Urothelium cell line (cell line): ENCODE measurements at regions not wholly inside any gene's neighbourhood (a gene's known extent, or its start where the extent isn't known, plus 50 kb on each side); places are given as distances from the start of the nearest gene placed in this dataset.
A peak's percentile ranks its signal among the peaks of the same experiment; 100 is the strongest.
"Not testable (repeated sequence)": the region's sequence is repeated elsewhere in the genome, so short reads cannot be mapped to it uniquely, and the experiment has no call there.

Source experiments
- DNase-seq: peaks from one replicate; pipeline ENCODE4 v3.0.0; 2011; ENCODE audit warnings: low spot score, mixed read lengths
- FAIRE-seq: peaks from 2 replicates; lab custom pipeline; 2011; peaks lifted over from hg19 to GRCh38; lab: Jason Lieb, UNC

DNA sequence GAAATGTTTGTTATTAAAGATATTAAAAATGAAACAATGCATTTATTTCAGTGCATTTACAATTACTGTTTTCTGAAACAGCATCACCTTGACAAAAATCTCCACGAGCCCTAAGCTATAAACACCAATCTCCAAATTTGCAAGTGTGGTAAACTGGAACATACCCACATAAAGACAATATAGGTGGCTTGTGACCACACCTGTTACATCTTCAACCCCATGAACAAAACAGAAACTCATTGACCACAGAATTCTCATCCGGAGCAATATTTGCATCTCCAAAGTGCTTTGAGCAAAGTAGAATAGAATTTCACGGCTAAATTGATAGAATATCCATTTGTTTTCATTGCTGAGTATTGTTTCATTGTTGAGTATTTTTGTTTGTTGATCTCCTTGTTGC, 375.2 kb upstream of the FLRT2 start:
- DNase-seq (no peak), FAIRE-seq (no peak)

DNA sequence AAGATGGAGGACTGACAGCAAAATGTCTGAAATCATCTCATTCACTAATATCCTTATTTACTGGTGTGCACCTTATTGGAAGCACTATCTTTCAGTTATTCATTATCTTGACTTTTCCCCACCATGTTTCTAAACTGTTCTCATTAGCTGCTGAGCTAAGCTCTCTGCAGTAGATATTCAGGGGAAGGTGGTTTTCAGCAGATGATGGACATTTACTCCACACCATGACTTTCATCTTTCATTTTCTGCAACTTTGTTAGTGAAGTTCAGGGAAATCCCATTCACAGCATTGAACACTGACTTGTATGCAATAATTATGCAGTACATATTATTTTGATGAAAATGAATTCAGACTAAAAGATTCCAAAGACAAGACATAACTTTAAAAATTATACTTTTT, 373.6 kb upstream of the FLRT2 start:
- no peak for DNase-seq
- FAIRE-seq = no peak

DNA sequence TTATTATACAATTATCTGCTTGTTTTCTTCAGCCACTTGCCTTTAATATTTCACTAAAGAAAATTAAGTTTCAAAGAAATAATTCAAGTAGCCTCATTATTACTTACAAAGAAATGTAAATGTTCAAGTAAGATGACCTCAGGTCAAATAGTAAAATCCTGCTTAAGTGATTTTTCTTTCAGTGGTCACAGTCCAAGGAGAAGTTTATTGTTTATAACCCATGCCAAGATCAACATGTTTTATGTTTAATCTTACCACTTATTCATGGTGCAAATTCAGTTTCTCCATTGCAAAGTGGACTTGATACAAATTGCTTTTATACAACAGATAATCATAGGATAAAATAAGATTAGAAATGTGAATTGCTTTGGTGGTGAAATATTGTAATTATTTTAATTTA, 370.2 kb upstream of the FLRT2 start:
- FAIRE-seq = no peak

DNA sequence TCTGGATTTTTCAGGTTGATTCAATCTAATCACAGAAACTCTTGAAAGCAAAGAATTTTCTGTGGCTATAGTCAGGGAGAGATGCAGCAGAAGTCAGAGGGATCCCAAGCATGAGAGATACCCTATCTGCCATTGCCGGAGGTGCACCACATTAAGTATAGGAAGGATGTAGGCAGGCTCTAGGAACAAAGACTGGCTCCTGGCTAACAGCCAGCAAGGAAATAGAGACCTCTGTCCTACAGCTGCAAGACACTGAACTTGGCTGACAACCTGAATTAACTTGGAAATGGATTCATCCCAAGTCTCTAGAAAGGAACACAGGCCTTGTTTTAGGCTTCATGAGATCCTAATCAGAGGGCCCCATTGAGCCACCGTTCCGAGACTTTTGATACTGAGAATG, 364.9 kb upstream of the FLRT2 start:
- FAIRE-seq (no peak), DNase-seq (no peak)

More for the DNA sequence above, 370.2 kb upstream of the FLRT2 start:
- DNase-seq = no peak

DNA sequence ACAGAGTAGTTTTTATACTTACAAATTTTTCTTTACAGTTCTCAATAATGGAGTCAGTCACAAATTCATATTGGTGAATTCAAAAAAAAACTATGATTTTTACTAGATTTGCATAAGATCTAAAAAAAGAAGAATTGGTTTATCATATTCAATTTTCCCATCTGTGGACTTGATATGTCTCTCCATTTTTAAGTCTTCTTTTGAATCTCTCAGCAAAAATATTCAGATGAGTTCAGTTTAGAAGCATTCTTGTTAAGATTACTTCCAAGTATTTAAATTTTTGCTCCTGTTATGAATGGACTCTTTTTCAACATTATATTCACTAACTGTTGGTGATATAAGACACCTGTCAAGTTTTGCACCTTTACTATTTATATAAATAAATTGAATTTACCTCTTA, 360.6 kb upstream of the FLRT2 start:
- DNase-seq = no peak
- no peak for FAIRE-seq

DNA sequence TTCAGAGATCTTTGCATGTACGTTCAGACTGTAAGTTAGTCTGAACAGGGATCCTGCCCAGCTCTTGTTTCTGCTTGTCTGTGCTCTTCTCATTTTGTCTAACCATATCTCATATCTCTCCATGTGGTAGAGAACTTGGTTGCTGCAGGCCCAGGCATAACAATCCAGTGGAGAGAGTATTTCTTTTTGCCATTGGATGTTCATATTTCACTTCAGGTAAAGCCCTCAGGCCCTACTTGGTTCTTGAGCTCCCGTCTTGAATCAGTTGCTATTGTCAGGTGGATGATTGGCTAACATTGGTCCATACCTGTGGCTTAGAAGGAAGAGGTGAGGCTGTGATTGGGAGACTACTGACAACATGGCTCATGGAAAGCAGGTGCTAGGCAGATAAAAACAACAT, 357.7 kb upstream of the FLRT2 start:
- FAIRE-seq = no peak
- DNase-seq = no peak

DNA sequence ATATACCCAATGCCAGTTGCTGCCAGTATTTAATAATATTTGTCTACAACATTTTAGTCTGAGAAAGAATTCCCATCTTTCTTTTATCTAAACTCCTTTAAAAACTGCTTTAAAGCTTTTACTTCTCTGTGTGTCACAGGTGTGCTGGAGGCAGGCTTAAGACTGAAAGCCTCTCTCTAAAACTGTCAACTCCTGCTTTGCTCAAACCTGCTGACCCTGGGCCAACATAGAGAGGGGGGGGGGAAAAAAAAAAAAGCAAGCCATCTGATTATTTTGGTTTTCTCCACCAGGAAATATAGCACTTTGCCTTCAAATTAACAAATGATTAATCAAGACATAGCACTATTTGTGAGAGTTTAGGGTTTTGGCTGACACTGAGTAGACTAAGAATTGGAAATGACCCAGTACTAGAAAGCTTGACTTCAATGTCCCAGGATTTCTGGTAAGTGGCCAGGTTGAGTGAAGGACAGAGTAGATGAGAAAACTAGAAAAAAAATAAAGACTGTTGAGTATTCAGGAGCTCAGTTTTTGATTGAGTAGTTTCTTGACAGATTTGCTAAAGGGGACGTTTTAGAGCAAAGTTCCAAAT, 357.0 kb upstream of the FLRT2 start:
- FAIRE-seq (no peak), DNase-seq (no peak)

DNA sequence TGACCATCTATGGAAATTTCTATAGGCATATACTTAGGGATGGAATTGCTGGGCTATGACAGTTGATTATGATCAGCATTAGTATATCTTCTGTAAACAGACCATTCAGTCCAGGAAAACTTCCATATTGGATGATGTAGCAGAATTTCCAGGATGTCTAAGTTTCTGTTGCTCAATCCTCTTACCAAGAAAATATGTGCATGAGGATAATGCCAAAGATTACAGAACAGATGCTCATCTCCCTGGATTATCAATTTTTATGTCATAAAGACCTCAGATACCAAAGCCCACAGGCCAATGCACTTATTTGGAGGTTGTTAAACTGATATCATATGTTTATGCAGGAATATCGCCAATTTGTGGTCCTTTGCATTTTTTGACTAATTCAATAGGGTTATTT, 354.4 kb upstream of the FLRT2 start:
- DNase-seq = no peak
- no peak for FAIRE-seq

DNA sequence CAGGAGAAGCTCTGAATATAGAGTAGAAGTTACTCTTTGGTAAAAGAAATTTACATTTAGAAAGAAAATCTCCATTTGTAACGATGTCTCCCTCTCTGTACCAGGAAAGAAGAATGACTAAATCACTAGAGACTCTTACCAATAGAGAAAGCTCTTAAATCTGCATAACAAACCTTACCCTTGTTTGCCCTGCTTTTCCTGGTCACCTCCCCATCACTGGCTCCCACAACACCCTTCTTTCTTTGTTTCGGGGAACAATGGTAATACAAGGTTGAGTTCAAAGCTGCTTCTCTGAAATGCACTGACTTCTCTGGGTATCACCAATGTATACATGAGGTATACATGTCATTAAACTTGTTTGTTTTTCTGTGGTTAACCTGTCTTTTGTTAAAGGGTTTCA, 351.1 kb upstream of the FLRT2 start:
- no peak for FAIRE-seq
- no peak for DNase-seq

DNA sequence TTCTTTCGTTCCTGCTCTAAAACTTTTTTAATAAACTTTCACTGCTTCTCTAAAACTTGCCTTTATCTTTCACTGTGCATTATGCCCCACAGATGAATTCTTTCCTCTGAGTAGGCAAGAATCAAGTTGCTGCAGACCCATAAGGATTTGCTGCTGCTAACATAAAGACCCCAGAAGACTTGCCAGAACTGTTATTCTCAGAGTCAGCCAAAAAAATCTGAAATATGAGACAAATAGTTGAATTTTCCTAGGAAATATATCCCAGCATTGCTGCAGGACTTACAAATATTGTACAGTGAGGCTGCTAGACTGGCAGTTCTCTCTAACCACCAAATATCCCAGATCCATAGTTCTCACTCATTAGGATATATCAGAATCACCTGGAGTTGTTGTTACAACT, 349.1 kb upstream of the FLRT2 start:
- FAIRE-seq = no peak
- no peak for DNase-seq

DNA sequence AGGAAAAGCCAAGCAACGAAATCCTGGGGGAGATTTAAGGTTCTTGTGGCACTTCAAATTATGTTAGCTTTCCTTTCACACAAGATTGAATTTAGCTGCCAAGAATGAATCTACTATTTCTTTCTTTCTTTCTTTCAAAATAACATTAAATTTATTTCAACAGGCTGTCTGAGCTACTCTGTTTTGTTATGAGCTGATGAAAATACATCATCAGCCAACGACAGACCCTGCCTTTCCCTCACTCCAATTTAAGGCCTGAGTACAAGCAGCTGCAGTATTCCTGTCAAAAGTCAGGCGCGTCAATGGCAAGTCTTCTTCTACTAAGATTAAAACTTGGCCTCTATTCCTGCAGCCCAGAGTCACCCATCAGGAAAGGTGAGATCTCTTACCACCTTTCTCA, 347.7 kb upstream of the FLRT2 start:
- DNase-seq = no peak
- no peak for FAIRE-seq

DNA sequence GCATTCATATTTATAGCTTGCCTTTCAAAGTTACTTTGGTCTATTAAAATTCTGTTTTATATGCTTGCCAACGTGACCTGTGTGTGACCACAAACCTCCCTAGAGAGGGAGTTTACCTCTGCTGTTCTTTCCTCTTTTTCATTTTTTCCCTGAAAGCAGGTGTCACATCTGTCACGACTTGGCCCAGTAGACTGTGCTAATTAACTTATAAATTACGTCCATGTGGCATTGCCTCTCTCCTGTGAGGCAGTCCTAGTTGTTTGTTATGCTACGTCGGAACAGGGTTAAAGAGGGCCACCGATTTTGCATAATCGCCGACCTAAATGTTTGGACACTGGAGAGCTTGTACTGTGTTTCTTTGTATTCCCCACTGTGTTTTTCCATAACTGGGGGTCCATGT, 343.9 kb upstream of the FLRT2 start:
- FAIRE-seq (no peak), DNase-seq (no peak)

DNA sequence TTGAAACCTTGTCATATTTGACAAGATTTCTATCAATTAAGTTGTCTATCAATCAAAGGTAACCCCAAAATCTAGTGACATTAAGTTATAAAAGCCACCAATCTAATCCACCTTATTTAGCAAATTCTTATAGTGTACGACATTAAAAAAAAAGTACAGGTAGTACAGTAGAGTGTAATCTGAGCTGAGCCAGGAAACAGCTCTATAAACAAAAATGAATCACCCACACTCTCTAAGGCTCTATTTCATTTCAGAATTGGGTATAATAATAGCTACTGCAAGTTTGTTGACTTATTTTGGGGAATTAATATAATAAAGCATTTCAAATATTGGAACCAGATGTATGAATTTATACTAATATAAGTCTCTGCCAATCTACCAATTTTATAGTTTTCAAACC, 342.4 kb upstream of the FLRT2 start:
- DNase-seq = no peak
- FAIRE-seq = no peak

DNA sequence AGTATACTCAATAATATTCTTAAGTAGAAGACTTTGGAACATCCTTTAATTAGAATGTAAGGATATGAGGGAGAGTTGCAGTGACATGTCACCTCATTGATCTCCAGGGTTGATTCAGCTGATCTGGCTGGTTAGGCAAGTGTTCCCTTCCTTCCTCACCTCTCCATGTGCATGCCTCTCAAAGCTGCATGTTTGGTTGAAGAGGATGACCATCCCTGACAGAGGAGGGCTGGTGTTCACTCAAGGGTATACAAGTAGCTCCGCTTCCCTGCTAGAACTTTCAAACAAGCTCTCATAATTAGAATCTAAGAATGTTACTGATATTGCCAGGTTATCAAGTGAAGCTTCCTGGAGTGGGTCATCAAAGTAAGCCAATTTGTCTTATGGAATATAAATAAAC, 341.1 kb upstream of the FLRT2 start:
- no peak for FAIRE-seq
- DNase-seq = no peak

DNA sequence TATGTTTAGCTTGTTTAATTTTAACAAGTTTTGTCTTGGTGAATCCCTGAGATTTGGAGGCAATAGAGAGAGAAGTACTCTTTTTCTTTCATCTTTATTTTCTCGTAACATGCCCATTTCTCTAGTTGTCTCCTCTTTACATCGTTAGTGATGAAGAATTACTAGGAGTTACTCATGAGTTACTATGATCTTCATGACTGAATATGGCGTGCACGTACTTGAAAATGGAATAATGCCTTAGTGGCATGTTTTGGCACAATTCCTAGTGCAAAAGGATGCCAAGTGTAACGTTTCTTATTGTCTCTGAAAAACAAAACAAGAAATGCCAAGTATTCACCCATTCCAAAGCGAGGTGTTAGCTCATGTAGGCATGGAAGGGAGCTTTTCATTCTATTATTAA, 340.7 kb upstream of the FLRT2 start:
- not testable (repeated sequence) for DNase-seq, FAIRE-seq

DNA sequence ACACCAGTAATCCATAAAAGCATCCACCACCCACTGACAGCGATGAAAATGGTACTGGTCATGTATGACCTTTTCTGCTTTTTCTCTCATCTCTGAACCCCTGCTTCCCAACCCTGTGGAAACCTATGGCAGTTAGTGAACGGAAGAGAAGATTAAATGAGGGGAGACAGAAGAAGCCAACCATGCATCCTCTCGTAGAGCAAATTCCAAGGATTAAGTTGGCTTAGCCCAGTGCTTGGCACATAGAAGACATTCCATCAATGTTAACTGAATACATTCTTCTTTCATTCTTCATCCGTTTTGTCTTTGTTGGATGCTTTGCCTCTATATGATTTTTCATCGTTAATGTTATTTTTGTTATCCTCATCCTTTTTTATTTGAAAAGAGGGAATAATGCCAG, 339.7 kb upstream of the FLRT2 start:
- DNase-seq (no peak), FAIRE-seq (no peak)

DNA sequence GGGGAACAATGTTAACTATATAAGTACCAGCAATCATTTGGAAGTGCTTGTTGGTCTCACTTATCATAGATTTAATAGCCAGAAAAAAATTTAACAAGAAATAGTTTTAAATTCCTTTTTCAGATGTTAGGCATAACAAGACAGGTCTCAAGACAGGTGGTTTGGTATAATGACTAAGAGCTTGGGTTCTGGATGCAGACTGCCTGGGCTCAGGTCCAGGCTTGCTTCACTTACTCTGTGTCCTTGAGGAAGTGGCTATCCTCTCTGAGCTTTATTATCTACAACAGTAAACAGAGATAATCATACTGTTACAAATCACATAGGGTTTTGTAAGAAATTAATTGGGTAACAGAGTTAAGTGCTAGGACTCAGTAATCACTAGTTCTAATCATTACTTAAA, 338.0 kb upstream of the FLRT2 start:
- DNase-seq = no peak
- FAIRE-seq = no peak

DNA sequence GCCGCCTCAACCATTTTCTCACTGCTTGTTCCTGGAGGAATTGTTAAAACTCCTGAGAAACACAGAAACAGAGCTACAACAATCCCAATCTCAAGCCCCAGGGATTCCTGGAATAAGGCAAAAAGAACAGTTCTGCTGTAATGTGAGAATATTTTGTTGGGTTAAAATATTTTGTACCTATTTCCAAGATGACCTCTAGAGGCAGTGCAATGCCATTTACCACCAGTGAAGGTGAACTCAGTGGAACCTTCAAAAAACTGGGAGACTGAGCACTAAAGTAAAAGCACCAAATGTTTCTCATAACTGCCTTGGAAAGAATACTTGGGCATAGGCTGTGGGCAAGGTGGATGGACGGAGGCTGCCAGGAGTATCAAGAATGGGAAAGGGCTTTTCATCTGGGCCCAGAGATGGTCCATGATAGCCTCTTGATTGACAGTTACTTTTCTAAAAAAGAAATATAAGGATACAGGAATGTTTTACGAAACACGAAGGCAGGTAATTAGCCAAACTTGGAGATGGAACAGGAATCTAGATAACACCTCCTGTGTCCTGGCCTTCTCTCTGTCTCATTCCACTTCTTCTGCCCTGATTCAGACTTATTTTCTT, 334.0 kb upstream of the FLRT2 start:
- DNase-seq (peak; percentile 2), FAIRE-seq (no peak)

DNA sequence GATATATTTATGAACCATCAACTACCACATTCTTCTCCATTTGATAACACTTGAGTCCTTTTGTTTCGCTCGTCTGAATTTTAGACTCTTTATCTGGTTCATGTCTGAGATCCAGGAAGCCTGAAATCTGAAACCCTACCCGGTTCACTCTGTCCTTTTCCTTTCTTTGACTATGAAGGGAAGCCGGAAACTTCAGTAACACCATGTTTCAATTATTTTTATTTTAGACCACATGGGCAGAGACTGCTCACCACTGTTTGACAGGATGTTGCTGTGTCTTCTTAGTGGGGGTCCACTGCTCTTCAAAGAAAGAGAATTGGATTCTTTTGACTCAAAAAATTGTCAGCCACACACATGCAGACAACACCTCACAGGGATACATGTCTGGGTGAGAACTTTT, 331.9 kb upstream of the FLRT2 start:
- DNase-seq (no peak), FAIRE-seq (no peak)

DNA sequence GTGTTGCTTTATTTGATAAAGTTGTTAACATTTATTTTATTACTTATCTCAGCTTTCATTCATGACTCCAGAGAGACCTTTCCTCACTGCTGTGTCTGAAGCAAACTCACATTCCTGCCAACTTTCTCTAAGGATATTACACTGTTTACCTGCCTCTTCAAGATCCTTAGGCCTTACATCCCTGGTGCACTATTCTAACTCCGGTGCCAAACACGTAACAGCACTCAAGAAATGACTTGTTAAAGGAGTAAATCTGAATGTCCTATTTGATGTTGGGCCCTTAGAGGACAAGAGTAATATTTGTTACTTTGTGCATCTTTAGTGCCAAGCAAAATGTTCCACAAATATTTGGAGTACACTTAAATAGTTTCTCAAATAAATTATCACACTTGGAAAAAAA, 324.1 kb upstream of the FLRT2 start:
- FAIRE-seq (no peak), DNase-seq (no peak)

DNA sequence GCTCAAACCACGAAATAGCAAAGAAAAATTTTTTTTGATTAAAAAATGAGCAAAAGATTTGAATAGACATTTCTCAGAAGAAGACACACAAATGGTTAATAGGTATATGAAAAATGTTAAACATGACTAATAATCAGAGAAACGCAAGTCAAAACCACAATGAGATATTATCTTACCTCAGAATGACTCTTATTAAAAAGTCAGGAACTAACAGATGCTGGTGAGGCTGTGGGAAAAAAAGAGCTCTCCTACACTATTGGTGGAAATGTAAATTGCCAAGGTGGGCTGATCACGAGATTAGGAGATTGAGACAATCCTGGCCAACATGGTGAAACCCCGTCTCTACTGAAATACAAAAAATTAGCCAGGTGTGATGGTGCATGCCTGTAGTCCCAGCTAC, 315.5 kb upstream of the FLRT2 start:
- DNase-seq = no peak
- FAIRE-seq = no peak

DNA sequence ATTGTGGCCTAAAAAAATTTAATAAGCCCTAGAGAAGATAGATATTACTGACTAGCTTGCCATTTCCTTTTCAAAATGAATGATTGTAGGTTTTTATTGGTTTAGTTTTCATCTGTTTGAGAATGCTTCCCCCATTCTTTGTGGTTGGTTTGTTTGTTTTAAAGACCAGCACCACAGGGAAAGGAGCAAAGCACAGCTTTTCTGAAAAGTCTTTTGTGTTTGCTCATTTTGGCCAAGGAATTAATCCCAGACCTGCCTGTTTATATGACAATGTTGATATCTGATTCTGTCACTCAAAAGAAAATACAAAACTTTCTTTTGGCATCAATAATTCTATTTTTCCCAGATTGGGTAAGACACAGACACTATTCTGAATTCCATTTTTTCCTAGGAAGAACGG, 312.5 kb upstream of the FLRT2 start:
- FAIRE-seq (no peak), DNase-seq (no peak)

DNA sequence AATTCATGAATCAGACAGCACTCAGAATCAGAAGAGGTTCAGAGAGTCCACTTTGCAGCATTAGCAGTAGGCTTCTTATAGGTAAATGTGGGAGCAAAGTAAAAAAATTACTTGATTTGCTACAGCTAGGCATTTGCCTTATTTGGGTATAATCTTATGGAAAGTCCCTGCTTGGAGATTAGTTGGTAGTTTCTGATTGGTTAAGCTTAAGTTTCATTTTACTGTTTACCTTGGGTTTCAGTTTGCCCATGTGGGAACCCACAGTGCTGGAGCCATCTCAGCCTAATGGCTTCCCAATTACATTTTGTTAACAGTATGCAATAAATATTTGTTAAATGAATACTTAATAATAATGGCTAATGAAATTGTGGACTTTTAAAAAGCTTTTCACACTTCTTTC, 311.0 kb upstream of the FLRT2 start:
- DNase-seq = no peak
- FAIRE-seq = no peak
